ENCODE measurements at regions not wholly inside any gene's neighbourhood (a gene's known extent, or its start where the extent isn't known, plus 50 kb on each side); places are given as distances from the start of the nearest gene placed in this dataset.
"Not testable (repeated sequence)": the region's sequence is repeated elsewhere in the genome, so short reads cannot be mapped to it uniquely, and the experiment has no call there.

GRCh38 chr20:64327223-64327549 is 71.6 kb downstream of the PCMTD2 start:
- ATAC-seq (ENCODE audit: low read depth); H3K4me3 ChIP-seq (ENCODE audit: severe bottlenecking); H3K27ac ChIP-seq (ENCODE audit: poor library complexity, severe bottlenecking); H3K36me3 ChIP-seq (ENCODE audit: low read depth); H3K9me3 ChIP-seq (ENCODE audit: severe bottlenecking); DNase-seq (ENCODE audit: low spot score); H3K4me1 ChIP-seq (ENCODE audit: insufficient read depth, poor library complexity, severe bottlenecking): not testable (repeated sequence)
- H3K27me3 ChIP-seq (ENCODE audit: insufficient read depth, poor library complexity, severe bottlenecking), result peaks cover 40% of the 10 kb centered on the region

GRCh38 chr20:64327550-64328317 is 72.2 kb downstream of the PCMTD2 start:
- peak; percentile 68 for DNase-seq (ENCODE audit: low spot score)
- H3K27me3 ChIP-seq (ENCODE audit: insufficient read depth, poor library complexity, severe bottlenecking), result peaks cover 34% of the 10 kb centered on the region

GRCh38 chr20:64328595-64329250 is 73.2 kb downstream of the PCMTD2 start:
- H3K27ac ChIP-seq (ENCODE audit: poor library complexity, severe bottlenecking); DNase-seq (ENCODE audit: low spot score); ATAC-seq (ENCODE audit: low read depth); H3K4me3 ChIP-seq (ENCODE audit: severe bottlenecking); H3K4me1 ChIP-seq (ENCODE audit: insufficient read depth, poor library complexity, severe bottlenecking); H3K36me3 ChIP-seq (ENCODE audit: low read depth); H3K9me3 ChIP-seq (ENCODE audit: severe bottlenecking): not testable (repeated sequence)
- peaks cover 34% of the 10 kb centered on the region for H3K27me3 ChIP-seq (ENCODE audit: insufficient read depth, poor library complexity, severe bottlenecking)

More at GRCh38 chr20:64327550-64328317, 72.2 kb downstream of the PCMTD2 start:
- not testable (repeated sequence) for H3K36me3 ChIP-seq (ENCODE audit: low read depth); H3K4me1 ChIP-seq (ENCODE audit: insufficient read depth, poor library complexity, severe bottlenecking); H3K9me3 ChIP-seq (ENCODE audit: severe bottlenecking); H3K4me3 ChIP-seq (ENCODE audit: severe bottlenecking); H3K27ac ChIP-seq (ENCODE audit: poor library complexity, severe bottlenecking)
- peak; percentile 91 for ATAC-seq (ENCODE audit: low read depth)

GRCh38 chr20:64332627-64333026 is 77.1 kb downstream of the PCMTD2 start:
- H3K4me3 ChIP-seq (ENCODE audit: severe bottlenecking); DNase-seq (ENCODE audit: low spot score); H3K36me3 ChIP-seq (ENCODE audit: low read depth); H3K4me1 ChIP-seq (ENCODE audit: insufficient read depth, poor library complexity, severe bottlenecking); H3K9me3 ChIP-seq (ENCODE audit: severe bottlenecking); H3K27ac ChIP-seq (ENCODE audit: poor library complexity, severe bottlenecking); ATAC-seq (ENCODE audit: low read depth): not testable (repeated sequence)
- peaks cover 20% of the 10 kb centered on the region for H3K27me3 ChIP-seq (ENCODE audit: insufficient read depth, poor library complexity, severe bottlenecking)
